ENCODE measurements at regions not wholly inside any gene's neighbourhood (a gene's known extent, or its start where the extent isn't known, plus 50 kb on each side); places are given as distances from the start of the nearest gene placed in this dataset.

GRCh38 chr2:183341057-183341456, 216.8 kb downstream of the NUP35 start:
- TF ChIP-seq CTCF (IDR thresholded peaks at IDR 0.05; ENCODE audit: low read length) (no peak), EZH2 (IDR thresholded peaks at IDR 0.05; ENCODE audit: borderline replicate concordance, low read length) (no peak)

All from OCI-LY1 (cell line).